ENCODE measurements at regions not wholly inside any gene's neighbourhood (a gene's known extent, or its start where the extent isn't known, plus 50 kb on each side); places are given as distances from the start of the nearest gene placed in this dataset.

DNA sequence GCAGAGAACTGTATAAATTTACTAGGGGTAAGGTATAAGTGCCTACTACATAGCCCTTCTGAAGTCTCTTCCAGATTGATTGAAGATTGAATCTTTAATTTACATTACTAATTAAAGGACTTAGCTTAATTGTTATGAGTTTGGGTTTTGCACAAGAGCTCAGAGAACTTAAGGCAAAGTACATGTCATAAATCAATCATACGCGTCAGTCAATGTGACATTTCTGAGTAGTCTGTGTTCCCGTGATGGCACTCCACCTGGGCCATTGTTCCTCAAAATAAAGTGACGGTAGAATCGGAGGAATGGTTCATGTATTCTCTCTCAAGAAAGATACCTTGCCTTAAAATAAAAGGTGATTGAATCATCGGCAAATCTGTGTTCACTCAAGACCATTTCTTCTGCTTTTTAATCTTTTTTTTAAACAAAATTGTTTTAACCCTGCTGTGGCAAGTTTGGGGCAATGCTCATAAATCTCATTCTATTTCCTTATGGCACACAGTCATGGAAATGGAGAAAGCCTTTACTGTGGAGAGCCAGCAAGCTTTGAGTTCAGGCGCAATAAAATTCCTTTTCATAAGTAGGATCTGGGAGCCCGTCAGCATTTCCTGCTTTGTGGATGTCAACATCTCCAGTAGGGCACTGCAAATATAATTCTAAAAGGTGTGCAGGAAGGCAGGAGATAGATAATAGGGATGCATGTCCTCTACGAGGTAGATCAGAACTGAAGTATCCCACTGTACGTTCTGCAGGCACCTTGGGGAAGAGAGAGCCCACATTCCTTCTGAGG lies 427.4 kb downstream of the GATA3 start:
- no peak for DNase-seq (ENCODE audit: low read depth in 2 of 2)

DNA sequence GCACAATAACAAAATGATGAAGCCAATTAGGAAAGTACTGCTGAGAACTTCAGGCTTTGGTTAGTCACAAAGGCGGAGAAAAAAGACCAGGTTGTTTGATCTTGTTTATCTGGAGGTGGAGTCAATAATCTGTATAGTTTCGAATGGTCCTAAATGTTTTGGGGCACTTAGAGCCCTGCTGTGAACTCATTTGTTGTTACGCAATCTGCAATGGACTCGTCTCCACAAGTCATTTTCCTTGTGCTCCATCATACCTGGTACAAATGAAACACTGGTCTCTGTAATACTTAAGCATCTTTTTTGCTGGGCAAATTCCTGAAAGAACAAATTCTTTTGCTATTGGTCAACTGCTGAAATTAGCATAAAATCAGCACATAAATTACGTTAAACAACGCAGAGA lies 430.5 kb downstream of the GATA3 start:
- DNase-seq (ENCODE audit: low read depth in 2 of 2), result no peak

DNA sequence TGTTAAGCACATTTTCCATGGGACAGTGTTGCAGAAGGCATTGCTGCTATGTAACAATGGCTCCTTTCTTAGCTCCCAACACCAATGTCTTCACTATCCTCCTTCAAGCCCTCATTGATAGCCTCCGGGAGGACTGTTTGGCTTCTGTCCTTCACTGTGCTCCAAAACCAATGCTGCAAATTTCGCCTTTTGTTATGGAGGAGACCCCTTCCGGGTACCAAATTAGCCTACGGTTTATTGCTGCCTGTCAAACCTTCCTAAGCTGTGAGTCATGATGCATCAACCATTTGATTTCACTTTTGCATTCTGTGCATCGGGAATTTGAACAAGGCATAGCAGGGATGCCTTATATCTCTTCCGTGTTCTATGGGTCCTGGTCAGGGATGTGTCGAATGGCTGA lies 432.9 kb downstream of the GATA3 start:
- DNase-seq (ENCODE audit: low read depth in 2 of 2), result no peak

DNA sequence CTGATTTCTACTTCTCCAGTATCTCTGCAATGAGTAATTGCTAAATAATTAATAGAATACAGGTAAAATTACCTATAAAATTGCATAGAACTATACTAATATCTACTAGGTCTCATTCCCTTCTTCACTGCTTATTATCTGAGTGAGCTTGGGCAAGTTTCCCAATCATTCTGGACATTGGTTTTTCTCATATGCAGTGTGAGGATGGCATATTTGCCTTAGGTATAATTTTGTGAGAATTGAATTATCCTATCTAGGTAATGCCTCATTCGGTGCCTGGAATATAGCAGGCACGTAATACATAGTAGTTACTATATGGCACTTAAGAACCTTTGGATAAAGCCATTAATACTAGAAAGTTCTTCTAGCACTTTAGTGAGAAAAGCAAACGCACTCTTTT lies 434.7 kb downstream of the GATA3 start:
- no peak for DNase-seq (ENCODE audit: low read depth in 2 of 2)

DNA sequence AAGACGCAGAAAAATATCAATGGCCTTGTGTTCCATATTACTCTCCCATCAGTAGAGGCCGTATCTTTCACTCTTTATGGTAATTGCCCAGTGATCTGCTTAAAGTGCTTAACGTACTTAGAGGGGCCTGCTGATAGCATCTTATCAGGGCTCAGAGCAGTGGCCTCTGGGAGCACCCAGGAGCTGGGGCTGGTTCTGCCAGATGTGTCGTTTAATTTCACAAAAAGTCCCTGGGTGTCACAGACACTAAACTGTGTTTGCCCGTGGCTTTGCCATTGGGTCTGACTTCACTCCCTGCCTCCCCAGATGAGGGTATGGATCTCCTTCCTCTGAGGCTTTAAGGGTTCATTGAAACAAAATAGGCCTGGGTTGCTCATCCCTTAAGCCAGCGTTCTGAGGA lies 435.3 kb downstream of the GATA3 start:
- DNase-seq (ENCODE audit: low read depth in 2 of 2), result no peak

DNA sequence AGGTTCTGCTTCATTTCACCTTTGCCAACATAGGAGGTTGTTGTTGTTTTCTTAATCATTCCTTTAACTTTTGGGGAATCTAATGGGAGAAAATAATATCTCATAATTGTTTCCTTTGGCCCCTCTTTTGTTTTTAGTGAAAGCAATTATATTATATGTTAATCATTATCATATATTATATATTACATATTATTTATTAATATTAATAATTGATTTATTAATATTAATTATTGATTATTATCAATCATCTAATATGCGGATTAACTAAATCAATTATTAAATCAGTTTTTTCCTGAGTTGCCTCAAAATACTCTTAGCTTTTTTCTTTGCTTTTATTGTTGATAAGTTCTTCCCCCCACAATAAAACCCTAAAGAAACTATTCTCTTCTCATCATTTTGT lies 443.8 kb downstream of the GATA3 start:
- no peak for DNase-seq (ENCODE audit: low read depth in 2 of 2)

DNA sequence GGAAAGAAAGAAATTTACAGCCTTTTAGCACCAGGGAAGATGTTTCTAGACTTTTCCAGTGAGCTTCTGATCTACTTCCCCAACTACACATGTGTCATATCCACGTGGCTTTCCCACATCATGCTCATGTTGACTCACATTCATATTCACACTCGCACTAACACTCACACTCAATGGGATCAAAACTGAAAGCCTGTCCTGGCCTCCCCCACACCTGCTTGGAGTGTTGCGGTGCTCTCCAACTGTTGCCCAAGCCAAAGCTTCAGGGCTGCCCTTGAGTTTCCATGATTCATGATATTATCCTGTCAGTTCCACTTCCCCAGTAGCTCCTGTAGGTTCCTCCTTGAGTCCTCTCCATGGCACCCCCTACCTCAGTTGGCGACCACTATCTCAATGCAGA lies 444.4 kb downstream of the GATA3 start:
- no peak for DNase-seq (ENCODE audit: low read depth in 2 of 2)

DNA sequence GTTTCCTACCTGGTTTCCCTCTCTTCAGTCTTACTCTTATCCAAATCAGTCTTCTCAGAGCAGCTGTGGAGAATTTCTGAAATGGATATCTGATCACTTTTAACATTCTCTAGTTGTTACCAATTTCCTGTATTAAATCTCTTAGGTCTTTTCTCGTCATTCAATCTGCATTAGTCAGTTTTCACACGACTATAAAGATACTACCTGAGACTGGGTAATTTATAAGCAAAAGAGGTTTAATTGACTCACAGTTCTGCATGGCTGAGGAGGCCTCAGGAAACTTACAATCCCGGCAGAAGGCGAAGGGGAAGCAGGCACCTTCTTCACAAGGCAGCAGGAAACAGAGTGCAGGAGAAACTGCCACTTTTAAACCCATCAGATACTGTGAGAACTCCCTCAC lies 444.8 kb downstream of the GATA3 start:
- DNase-seq (ENCODE audit: low read depth in 2 of 2), result no peak

DNA sequence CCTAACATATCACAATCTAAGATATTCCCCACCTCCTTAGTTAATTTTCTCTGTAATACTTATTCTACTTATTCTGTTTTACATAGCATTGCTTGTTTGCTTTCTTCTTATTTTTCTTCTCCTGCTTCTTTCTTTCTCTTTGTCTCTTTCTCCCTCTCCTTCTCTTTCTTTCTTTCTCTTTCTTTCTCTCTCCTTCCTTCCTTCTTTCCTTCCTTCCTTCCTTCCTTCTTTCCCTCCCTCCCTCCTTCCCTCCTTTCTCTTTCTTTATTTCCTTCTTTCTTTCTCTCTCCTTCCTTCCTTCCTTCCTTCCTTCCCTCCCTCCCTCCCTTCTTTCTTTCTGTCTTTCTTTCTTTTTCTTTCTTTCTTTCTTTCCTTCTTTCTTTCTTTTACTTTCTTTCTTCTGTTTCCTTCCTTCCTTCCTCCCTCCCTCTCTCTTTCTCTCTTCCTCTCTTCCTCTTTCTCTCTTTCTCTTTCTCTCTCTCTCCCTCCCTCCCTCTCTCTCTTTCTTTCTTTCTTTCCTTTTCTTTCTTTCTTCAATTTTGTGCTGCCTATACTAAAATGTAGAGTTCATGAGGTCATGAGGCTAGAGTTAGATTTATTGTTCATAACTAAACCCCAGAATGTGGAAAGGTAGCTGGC lies 445.4 kb downstream of the GATA3 start:
- no peak for DNase-seq (ENCODE audit: low read depth in 2 of 2)

DNA sequence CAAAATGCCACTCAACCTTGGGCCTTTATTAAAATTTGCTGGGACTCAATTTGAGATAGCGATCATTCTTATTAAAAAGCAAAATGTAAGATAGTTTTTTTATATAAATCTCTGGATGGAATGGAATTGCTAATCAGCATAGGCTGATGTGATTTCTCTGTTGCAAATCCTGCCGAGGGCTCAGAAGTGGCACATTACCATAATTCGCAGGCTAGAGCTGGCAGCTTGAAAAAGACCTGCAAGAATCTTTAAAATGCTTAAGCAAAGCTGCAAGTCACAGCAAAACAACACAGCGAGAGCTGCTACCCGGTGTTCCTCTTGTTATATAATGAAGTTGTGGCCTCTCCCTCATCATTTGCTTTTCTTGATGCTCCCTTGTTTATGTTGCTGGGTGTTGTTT lies 448.1 kb downstream of the GATA3 start:
- DNase-seq (ENCODE audit: low read depth in 2 of 2), result no peak

DNA sequence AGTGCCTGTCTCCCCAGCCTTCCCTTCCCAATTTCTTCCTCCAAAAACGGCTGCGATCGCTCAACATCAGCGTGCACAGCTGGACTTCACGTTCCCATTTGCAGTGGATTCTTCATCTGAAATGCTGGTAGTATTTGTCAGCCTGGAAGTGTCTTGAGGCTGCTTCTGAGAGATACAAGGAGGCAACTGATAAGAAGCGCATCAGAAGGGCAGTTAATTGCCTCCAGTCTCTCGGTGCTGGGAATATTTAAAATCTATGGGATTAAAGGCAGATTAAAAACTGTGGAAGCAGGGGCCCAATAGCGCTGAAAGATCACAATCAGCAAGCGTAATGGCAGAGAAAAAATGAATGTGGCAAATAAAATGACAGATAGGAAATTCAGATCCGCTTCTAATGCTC lies 450.0 kb downstream of the GATA3 start:
- no peak for DNase-seq (ENCODE audit: low read depth in 2 of 2)

DNA sequence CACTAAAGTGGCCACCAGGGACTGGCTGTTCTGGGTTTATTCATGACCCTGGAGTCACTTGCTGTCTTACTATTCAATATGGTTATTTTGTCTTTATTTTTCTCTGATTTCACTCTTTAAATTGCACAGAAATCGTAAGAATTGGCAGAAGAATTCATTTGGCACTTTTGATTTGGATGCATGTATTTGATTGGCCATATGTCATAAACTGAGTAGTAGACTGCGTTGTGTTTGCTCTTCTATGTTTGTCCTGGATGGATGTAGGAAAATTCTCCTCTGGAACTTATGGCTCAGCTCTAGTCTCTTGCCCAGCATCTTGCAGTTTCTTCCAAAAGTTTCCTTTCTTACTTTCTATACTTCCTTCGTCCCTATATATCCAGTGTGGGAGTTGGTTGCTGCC lies 452.7 kb downstream of the GATA3 start:
- DNase-seq (ENCODE audit: low read depth in 2 of 2), result no peak

DNA sequence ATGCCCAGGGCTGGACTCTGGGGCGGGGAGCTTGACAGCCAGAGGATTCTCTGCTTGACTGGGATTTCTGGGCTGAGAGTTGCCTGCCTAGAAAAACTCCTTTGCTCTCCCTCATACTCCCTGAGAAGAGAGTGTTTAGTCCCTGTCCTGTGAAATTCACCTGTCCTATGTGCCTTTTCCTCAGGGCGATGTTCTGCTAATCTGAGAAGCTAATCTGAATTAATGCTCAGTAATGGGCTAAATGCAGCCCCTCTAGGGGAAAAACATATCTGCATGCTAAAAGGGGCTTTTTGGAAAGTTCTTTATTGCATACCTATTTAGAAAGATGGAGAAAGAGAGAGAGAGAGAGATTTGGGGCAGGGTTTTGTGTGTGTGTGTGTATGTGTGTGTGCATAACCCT lies 454.4 kb downstream of the GATA3 start:
- DNase-seq (ENCODE audit: low read depth in 2 of 2), result no peak

DNA sequence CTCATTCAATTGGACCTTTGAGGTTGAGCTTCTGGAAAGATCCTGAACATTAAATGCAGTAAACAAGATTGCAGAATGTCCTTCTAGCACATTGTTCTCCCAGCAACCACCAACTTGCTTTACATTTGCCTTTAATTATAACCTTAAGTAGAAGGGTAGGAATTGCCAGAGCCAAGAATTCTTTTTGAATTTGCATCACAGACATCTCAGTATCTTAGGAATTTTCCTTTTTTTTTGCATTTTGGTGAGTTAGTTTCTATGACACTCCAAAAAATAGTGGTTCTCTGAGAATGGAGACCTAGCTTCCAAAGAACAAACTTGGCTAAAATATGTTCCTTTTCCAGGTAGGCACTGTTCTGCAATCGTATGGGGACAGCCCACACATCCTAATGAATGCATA lies 456.0 kb downstream of the GATA3 start:
- no peak for DNase-seq (ENCODE audit: low read depth in 2 of 2)

DNA sequence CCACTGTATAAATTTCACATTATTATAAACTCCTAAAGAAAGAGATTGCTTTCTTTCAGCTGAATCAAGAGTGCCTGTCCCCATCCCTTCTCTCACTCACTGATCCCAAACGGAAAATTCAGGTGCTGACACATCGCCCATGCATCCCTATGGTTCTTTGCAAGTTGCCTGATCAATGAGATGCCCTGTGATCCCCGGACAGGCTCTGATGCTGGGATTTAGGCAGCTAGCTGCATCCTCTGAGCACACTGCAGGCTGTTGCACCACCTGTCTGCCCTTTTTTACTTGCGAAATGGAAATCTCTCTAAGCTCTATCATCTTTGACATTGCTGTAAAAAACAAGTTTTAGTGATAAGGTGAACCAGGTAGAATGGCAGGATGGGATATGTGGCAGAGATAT lies 456.5 kb downstream of the GATA3 start:
- no peak for DNase-seq (ENCODE audit: low read depth in 2 of 2)

DNA sequence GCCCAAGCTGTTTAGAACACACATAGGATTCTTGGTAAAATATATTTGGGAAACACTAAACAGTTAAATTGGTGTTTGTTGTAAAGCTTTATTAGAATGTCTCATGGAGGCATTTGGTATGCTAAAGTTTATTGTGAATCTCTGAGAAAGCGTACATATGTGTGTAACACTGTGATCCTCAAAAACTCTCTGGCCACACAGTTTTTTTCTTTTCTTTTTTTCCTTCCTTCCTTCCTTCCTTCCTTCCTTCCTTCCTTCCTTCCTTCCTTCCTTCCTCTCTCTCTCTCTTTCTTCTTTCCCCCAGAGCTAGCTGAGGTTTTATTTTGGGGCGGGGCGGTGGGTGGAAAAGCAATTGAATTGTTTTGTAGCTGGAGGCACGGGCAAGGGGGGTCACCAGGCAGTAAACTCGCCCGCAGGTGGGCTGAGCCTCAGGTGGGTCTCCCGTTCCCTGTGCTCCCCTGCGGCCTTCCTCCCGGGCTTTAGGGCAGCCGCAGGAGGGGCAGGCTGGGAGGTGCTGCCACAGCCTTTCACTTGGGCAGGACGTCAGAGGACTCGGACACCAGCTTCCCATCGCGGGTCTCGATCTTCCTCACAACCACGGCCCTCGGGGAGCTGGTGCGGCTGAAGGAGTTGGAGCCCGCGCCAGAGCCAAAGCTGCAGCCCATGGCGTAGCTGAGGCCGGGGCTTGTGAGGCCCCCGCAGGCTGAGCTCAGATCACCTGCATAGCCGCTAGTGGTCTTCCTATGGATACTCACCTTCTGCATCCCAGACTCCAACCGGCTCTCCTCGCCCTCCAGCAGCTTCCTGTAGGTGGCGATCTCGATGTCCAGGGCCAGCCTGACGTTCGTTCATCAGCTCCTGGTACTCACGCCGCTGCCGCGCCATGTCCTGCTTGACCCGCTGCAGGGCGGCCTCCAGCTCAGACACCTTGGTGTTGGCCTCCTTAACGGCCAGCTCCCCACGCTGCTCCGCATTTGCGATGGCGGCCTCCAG lies 459.0 kb downstream of the GATA3 start:
- no peak for DNase-seq (ENCODE audit: low read depth in 2 of 2)

DNA sequence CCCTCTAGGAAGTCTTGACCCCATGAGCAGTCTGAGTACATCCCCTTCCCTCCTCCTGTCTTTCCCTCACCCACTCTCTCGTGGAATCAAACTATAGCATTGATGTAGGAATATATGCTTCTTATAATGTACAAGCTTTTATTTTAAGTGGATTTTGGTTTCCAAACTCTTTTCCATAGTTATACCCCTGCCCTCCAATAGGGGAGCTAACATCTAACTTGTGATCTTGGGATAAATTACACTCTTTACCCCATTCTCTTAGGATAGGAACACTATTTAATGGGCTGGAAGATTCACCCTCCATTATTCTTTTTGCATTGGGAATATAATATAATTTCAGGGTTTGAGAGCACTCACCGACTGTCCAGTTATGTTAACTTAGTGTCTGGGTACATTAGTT lies 465.9 kb downstream of the GATA3 start:
- DNase-seq (ENCODE audit: low read depth in 2 of 2), result no peak

DNA sequence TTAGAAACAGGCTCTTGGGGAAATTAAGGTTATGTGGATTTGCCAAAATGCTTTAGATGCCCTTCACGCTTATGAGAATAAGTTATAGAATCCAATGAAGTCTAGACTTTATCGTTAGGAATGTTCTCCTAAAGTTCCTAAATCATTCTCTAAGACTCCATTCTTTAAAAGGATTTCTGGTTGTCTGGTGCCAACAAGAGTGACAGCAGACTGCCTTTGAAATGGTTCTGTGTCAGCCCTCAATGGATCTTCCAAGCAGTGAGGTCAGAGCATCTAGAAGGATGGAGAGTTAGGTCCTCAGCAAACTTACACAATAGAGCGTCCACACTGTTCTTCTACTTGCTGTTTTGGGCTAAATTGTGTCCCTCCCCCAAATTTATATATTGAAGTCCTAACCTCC lies 473.3 kb downstream of the GATA3 start:
- DNase-seq (ENCODE audit: low read depth in 2 of 2), result no peak

DNA sequence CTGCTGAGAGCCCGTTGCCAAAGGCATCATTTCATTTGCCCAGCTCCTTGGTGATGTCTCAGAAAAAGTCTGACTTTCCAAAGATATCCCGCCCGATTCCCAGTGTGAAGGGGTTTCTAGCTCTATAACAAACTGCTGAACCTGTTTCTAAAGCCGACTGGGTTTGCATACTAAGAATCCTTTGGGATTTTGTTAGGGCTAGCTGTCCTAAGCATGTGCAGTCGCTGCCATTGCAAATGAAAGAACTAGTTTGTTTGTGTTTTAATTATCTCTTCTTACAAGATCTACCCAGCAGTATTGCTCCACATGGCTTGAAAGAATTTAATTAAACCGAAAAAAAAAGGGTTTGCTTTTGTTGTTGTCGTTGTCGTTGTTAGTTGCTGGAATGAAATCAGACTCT lies 476.6 kb downstream of the GATA3 start:
- no peak for DNase-seq (ENCODE audit: low read depth in 2 of 2)

DNA sequence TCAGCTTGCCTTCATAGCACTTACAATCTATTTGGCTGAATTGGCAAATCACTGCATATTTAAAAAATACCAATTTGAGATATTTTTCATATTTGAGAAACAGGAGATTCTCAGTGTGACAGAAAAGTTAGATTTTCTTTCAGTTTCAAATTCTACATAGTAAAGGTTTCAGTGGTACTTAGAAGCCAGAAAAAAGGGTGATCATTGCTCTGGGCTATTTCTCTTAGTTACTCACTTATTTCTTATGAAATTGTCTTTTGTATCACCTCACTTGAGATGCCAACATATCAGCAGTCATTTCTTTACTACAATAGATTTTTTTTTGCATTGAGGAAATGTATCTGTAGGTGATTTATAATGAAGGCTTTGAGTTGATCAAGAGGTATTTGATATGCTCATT lies 478.2 kb downstream of the GATA3 start:
- no peak for DNase-seq (ENCODE audit: low read depth in 2 of 2)

DNA sequence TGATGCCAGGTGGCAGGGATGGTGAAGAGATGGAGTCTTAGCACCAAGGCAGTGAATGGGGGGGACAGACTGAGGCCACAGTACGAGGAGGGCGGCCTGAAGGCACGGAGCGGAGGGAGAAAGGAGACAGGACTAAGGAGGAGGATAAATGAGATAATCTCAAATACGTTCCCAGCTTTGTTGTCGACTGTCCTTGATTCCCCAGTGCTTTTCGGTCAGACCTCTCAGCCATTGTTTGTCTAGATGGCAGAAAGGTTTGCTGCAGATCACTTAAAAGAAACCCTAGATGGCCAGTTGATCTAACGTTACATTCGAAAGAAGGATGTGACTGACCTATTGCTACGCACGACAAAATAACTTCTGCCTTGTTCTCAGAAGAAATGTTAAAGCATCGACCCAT lies 479.0 kb downstream of the GATA3 start:
- DNase-seq (ENCODE audit: low read depth in 2 of 2), result no peak

DNA sequence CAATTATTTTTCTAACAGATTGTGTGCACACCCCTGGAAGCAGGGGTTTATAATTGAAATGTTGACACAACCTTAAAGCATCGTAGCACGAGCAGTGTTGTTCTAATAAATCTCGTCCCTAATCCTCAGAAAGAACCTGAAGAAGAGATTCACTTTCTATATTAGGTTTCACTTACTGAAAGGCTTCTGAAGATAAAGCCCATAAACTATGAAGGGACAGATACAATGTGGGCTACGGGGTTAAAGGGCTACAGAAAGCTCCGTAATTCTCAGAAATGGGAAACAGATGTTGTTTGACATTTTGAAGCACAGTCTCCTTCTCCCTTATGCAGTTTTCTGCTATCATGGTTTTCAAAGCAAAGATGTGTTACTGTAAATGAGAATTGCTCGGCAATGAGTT lies 479.6 kb downstream of the GATA3 start:
- DNase-seq (ENCODE audit: low read depth in 2 of 2), result no peak

DNA sequence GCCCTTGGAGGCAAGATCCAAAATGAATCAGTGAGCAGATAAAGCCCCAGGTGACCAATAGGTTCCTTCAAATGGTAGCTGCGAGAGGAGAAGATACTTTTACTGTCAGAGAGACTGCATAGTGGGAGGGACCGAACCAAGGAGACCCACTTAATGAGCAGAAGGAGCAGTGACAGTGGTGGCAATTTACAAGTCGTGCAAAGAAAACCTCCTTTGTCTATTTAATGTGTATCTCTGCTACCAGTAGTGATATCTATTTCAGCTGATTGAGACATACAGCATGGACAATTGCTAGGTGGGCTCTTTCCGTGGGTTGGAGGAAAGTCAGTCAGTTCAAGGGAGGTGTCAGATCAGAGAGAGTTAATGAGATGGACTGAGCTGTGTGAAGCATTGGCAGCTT lies 480.4 kb downstream of the GATA3 start:
- no peak for DNase-seq (ENCODE audit: low read depth in 2 of 2)
